HCT116 (cell line): ENCODE measurements at regions not wholly inside any gene's neighbourhood (a gene's known extent, or its start where the extent isn't known, plus 50 kb on each side); places are given as distances from the start of the nearest gene placed in this dataset.

Source experiments
- ATAC-seq: fragments of 200-7000 bp; cut with Tn5 transposase; 2 replicates; pipeline ENCODE4 v1.9.1; 2020; ENCODE audit warnings: mild to moderate bottlenecking, moderate library complexity
- BruUV-seq: library from RNA; stranded (reverse); fragments of 400-500 nt; replicated peaks from 2 replicates; lab custom pipeline; 2021; lab: Mats Ljungman, UMichigan
- CTCF ChIA-PET: fragments of 300-600 bp; sonication (Branson Sonifier 250); formaldehyde crosslinking; loops from one replicate; lab custom pipeline; 2021; ENCODE audit warnings: antibody characterized with exemption; lab: Charles Lee
- POLR2A ChIA-PET: fragments of 300-600, 350-600 bp; sonication (Branson Sonifier 250); formaldehyde crosslinking; loops from one replicate; lab custom pipeline; 2021; ENCODE audit warnings: antibody characterized with exemption; lab: Charles Lee
- RAD21 ChIA-PET, 2 experiments: fragments of 300-600 bp; sonication (Branson Sonifier 250); formaldehyde crosslinking; loops; one replicate each; lab custom pipeline; 2023; ENCODE audit warnings: low total read pairs in 2 of 2; ENCODE audit not compliant: uncharacterized antibody in 2 of 2, unreplicated experiment in 2 of 2, low non-redundant PET in 1 of 2; lab: Charles Lee
- DNase-seq: peaks from one replicate; pipeline ENCODE4 v3.0.0-alpha.2; 2010; ENCODE audit warnings: low read depth, low spot score
- H2AFZ ChIP-seq: fragments of 200-600 bp; shearing (Covaris generic), sonication (generic); 2 replicates; pipeline ENCODE4 v1.6.1; 2017; ENCODE audit warnings: low read depth, mixed run types, mixed read lengths, antibody characterized with exemption, low read length; ENCODE audit not compliant: poor library complexity, severe bottlenecking
- H3K27ac ChIP-seq: 2 replicates; pipeline ENCODE4 v1.5.1; 2012; ENCODE audit warnings: low read depth, low read length
- H3K27me3 ChIP-seq: fragments of 200-600 bp; sonication (generic); 2 replicates; pipeline ENCODE4 v1.6.1; 2016; ENCODE audit warnings: mixed run types, low read length, mixed read lengths; ENCODE audit not compliant: insufficient read depth
- H3K36me3 ChIP-seq, 2 experiments: fragments of 200-500 bp in 1 of 2; fragments of 200-600 bp in 1 of 2; sonication (Bioruptor generic) in 1 of 2; sonication (generic) in 1 of 2; 2 replicates each; pipeline versions ENCODE4 v1.5.1 to v1.6.1; 2014 to 2016; ENCODE audit warnings: low read length in 2 of 2, inconsistent platforms in 1 of 2, mixed read lengths in 1 of 2, mixed run types in 1 of 2; ENCODE audit not compliant: insufficient read depth in 2 of 2, control insufficient read depth in 1 of 2
- H3K4me1 ChIP-seq, 2 experiments: fragments of 200-600 bp in 1 of 2; sonication (generic) in 1 of 2; 2 replicates each; pipeline versions ENCODE4 v1.5.1 to v1.6.1; 2012 to 2017; ENCODE audit warnings: low read length in 2 of 2, inconsistent platforms in 1 of 2, mild to moderate bottlenecking in 1 of 2, mixed read lengths in 1 of 2, mixed run types in 1 of 2, moderate library complexity in 1 of 2; ENCODE audit not compliant: insufficient read depth in 2 of 2, control insufficient read depth in 1 of 2
- H3K4me2 ChIP-seq: fragments of 200-600 bp; sonication (generic); 2 replicates; pipeline ENCODE4 v1.6.1; 2017; ENCODE audit warnings: mixed run types, low read length, mixed read lengths
- H3K4me3 ChIP-seq, 2 experiments: fragments of 200-600 bp in 1 of 2; sonication (generic) in 1 of 2; replicated peaks in 1 of 2; 2 replicates each; pipeline ENCODE4 v1.5.1; 2011 to 2016; ENCODE audit warnings: low read length in 2 of 2, control low read depth in 1 of 2, low read depth in 1 of 2, mild to moderate bottlenecking in 1 of 2, mixed read lengths in 1 of 2, mixed run types in 1 of 2
- H3K79me2 ChIP-seq: fragments of 200-600 bp; sonication (generic); 2 replicates; pipeline ENCODE4 v1.6.1; 2017; ENCODE audit warnings: mild to moderate bottlenecking, mixed run types, low read length, moderate library complexity, mixed read lengths; ENCODE audit not compliant: insufficient read depth
- H3K9ac ChIP-seq: fragments of 200-600 bp; sonication (generic); 2 replicates; pipeline ENCODE4 v1.6.1; 2016; ENCODE audit warnings: low read length, mixed read lengths
- H3K9me2 ChIP-seq: fragments of 200-600 bp; sonication (generic), shearing (Covaris generic); 2 replicates; pipeline ENCODE4 v1.6.1; 2017; ENCODE audit warnings: mixed run types, mild to moderate bottlenecking, moderate library complexity; ENCODE audit not compliant: insufficient read depth
- H3K9me3 ChIP-seq, 2 experiments: fragments of 200-500 bp in 1 of 2; fragments of 200-600 bp in 1 of 2; sonication (Bioruptor generic) in 1 of 2; sonication (generic) in 1 of 2; 2 replicates each; pipeline ENCODE4 v1.6.1; 2014 to 2017; ENCODE audit warnings: low read length in 2 of 2, mixed read lengths in 2 of 2, inconsistent platforms in 1 of 2, low read depth in 1 of 2, mild to moderate bottlenecking in 1 of 2, mixed run types in 1 of 2, moderate library complexity in 1 of 2; ENCODE audit not compliant: control insufficient read depth in 1 of 2, insufficient read depth in 1 of 2
- H4K20me1 ChIP-seq: fragments of 200-600 bp; sonication (generic), shearing (Covaris generic); 2 replicates; pipeline ENCODE4 v1.6.1; 2017; ENCODE audit warnings: mixed run types, mild to moderate bottlenecking, moderate library complexity; ENCODE audit not compliant: insufficient read depth
- CBX3 ChIP-seq: IDR thresholded peaks from 2 replicates; pipeline ENCODE4 v1.6.1; 2012; ENCODE audit warnings: low read depth
- EGR1 ChIP-seq: IDR thresholded peaks from 2 replicates; pipeline ENCODE4 v1.6.1; 2012; ENCODE audit warnings: low read depth
- ELF1 ChIP-seq: IDR thresholded peaks from 2 replicates; pipeline ENCODE4 v1.6.1; 2012; ENCODE audit warnings: low read depth, borderline replicate concordance
- EZH2 ChIP-seq: fragments of 200-600 bp; sonication (generic); IDR thresholded peaks from 2 replicates; pipeline ENCODE4 v1.6.1; 2017; ENCODE audit warnings: antibody characterized with exemption, mixed run types
- FOSL1 ChIP-seq: IDR thresholded peaks from 2 replicates; pipeline ENCODE4 v1.6.1; 2012; ENCODE audit warnings: low read depth
- JUND ChIP-seq: IDR thresholded peaks from 2 replicates; pipeline ENCODE4 v1.6.1; 2012
- POLR2A ChIP-seq: IDR thresholded peaks from 2 replicates; pipeline ENCODE4 v1.7.0; 2011; ENCODE audit warnings: borderline replicate concordance; ENCODE audit not compliant: insufficient read depth, insufficient read length; ENCODE audit errors: extremely low read depth
- POLR2AphosphoS5 ChIP-seq: IDR thresholded peaks from 2 replicates; pipeline ENCODE4 v1.6.1; 2011; ENCODE audit warnings: mild to moderate bottlenecking, low read depth, low read length, moderate library complexity
- RAD21 ChIP-seq: IDR thresholded peaks from 2 replicates; pipeline ENCODE4 v1.6.1; 2012; ENCODE audit warnings: low read depth, mild to moderate bottlenecking
- SIN3A ChIP-seq: IDR thresholded peaks from 2 replicates; pipeline ENCODE4 v1.6.1; 2012; ENCODE audit warnings: low read depth
- SP1 ChIP-seq: IDR thresholded peaks from 2 replicates; pipeline ENCODE4 v1.6.1; 2012; ENCODE audit warnings: low read depth
- SRF ChIP-seq: IDR thresholded peaks from 2 replicates; pipeline ENCODE4 v1.6.1; 2012; ENCODE audit warnings: low read depth
- TCF7L2 ChIP-seq: IDR thresholded peaks from 2 replicates; pipeline ENCODE4 v1.7.0; 2011; ENCODE audit warnings: borderline replicate concordance, inconsistent platforms; ENCODE audit not compliant: insufficient read depth, insufficient read length; ENCODE audit errors: extremely low read depth
- YY1 ChIP-seq: IDR thresholded peaks from 2 replicates; pipeline ENCODE4 v1.6.1; 2011; ENCODE audit warnings: low read length, low read depth, moderate library complexity, mild to moderate bottlenecking; ENCODE audit not compliant: insufficient replicate concordance; ENCODE audit errors: extremely low read depth
- ZFX ChIP-seq: fragments of 450-650 bp; IDR thresholded peaks from 2 replicates; pipeline ENCODE4 v1.6.1; 2017
- ZNF274 ChIP-seq: fragments of 200-500 bp; sonication (Bioruptor generic); IDR thresholded peaks from 2 replicates; pipeline ENCODE4 v1.6.1; 2014; ENCODE audit warnings: mild to moderate bottlenecking, low read depth, low read length, inconsistent platforms
- intact Hi-C: fragments of 100-400 bp; cut with micrococcal nuclease; formaldehyde crosslinking; loops from 2 replicates; pipeline ENCODE4 v1.10.0; 2022
- TF ChIP-seq, protein P1 (sequence below), 3 experiments: fragments of 200-600 bp in 1 of 3; sonication (generic) in 1 of 3; IDR thresholded peaks in 2 of 3; conservative IDR thresholded peaks in 1 of 3; 2 replicates each; pipeline ENCODE4 v1.5.1; 2012 to 2017; ENCODE audit warnings: low read depth in 2 of 3, low read length in 2 of 3, antibody characterized with exemption in 1 of 3, borderline replicate concordance in 1 of 3, control low read depth in 1 of 3, mild to moderate bottlenecking in 1 of 3, mixed read lengths in 1 of 3, mixed run types in 1 of 3, moderate library complexity in 1 of 3; ENCODE audit not compliant: insufficient read depth in 1 of 3
- TF ChIP-seq, protein P2 (sequence below): IDR thresholded peaks from 2 replicates; pipeline ENCODE4 v1.6.1; 2012; ENCODE audit warnings: low read depth
- TF ChIP-seq, protein P3 (sequence below): IDR thresholded peaks from 2 replicates; pipeline ENCODE4 v1.6.1; 2011; ENCODE audit warnings: mild to moderate bottlenecking, low read length, moderate library complexity; ENCODE audit not compliant: insufficient replicate concordance; ENCODE audit errors: extremely low read depth
- TF ChIP-seq, protein P4 (sequence below): IDR thresholded peaks from 2 replicates; pipeline ENCODE4 v1.6.1; 2012

DNA sequence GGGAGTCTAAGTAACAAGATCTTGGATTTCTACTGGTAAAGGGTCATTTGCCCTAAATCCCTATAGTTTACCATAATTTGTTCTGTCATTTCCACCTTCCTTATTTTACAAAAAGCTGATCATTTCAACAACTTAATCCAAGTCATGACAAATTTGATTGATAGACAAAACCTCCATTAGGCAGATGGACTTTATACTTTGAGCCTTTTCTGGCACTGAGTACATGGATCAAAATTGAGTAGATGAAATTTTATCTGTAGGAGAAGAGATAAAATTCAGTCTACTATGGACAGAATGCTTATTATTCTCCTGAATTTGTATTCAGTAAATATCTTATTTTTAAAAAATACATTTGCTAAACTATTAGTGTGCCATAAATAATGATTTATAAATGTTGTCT is 62.6 kb upstream of the NRIP1 start:
- Histone ChIP-seq H3K9me3 (no peaks in the 10 kb centered on the region; a peak in 1 of 4 replicates), H4K20me1 (no peaks in the 10 kb centered on the region), H3K4me3 (no peak overlapping the region), H3K9ac (no peak overlapping the region), H3K4me2 (no peak overlapping the region), H3K9me2 (no peaks in the 10 kb centered on the region), H2AFZ (no peak overlapping the region), H3K36me3 (no peaks in the 10 kb centered on the region), H3K79me2 (no peaks in the 10 kb centered on the region), H3K27me3 (no peaks in the 10 kb centered on the region), H3K4me1 (no peaks in the 10 kb centered on the region), H3K27ac (no peak overlapping the region)
- ChIA-PET RAD21 (no interaction called here), CTCF (no interaction called here), POLR2A (no interaction called here)
- TF ChIP-seq CBX3 (no peak), SIN3A (no peak), POLR2A (no peak), YY1 (no peak), ZNF274 (no peak), TCF7L2 (no peak), EGR1 (no peak), EZH2 (no peak), SP1 (no peak), POLR2AphosphoS5 (no peak), JUND (no peak), SRF (no peak), ZFX (no peak), FOSL1 (no peak), ELF1 (no peak), RAD21 (no peak)
- TF ChIP-seq, protein P1, sequence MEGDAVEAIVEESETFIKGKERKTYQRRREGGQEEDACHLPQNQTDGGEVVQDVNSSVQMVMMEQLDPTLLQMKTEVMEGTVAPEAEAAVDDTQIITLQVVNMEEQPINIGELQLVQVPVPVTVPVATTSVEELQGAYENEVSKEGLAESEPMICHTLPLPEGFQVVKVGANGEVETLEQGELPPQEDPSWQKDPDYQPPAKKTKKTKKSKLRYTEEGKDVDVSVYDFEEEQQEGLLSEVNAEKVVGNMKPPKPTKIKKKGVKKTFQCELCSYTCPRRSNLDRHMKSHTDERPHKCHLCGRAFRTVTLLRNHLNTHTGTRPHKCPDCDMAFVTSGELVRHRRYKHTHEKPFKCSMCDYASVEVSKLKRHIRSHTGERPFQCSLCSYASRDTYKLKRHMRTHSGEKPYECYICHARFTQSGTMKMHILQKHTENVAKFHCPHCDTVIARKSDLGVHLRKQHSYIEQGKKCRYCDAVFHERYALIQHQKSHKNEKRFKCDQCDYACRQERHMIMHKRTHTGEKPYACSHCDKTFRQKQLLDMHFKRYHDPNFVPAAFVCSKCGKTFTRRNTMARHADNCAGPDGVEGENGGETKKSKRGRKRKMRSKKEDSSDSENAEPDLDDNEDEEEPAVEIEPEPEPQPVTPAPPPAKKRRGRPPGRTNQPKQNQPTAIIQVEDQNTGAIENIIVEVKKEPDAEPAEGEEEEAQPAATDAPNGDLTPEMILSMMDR (IDR thresholded peaks at IDR 0.05 in 2 of 3, conservative IDR thresholded peaks at IDR 0.05 in 1 of 3; ENCODE audit: borderline replicate concordance in 1 of 3, insufficient read depth in 1 of 3, low read depth in 2 of 3, low read length in 2 of 3) = no peak
- TF ChIP-seq, protein P2, sequence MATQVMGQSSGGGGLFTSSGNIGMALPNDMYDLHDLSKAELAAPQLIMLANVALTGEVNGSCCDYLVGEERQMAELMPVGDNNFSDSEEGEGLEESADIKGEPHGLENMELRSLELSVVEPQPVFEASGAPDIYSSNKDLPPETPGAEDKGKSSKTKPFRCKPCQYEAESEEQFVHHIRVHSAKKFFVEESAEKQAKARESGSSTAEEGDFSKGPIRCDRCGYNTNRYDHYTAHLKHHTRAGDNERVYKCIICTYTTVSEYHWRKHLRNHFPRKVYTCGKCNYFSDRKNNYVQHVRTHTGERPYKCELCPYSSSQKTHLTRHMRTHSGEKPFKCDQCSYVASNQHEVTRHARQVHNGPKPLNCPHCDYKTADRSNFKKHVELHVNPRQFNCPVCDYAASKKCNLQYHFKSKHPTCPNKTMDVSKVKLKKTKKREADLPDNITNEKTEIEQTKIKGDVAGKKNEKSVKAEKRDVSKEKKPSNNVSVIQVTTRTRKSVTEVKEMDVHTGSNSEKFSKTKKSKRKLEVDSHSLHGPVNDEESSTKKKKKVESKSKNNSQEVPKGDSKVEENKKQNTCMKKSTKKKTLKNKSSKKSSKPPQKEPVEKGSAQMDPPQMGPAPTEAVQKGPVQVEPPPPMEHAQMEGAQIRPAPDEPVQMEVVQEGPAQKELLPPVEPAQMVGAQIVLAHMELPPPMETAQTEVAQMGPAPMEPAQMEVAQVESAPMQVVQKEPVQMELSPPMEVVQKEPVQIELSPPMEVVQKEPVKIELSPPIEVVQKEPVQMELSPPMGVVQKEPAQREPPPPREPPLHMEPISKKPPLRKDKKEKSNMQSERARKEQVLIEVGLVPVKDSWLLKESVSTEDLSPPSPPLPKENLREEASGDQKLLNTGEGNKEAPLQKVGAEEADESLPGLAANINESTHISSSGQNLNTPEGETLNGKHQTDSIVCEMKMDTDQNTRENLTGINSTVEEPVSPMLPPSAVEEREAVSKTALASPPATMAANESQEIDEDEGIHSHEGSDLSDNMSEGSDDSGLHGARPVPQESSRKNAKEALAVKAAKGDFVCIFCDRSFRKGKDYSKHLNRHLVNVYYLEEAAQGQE = no peak
- TF ChIP-seq, protein P3, sequence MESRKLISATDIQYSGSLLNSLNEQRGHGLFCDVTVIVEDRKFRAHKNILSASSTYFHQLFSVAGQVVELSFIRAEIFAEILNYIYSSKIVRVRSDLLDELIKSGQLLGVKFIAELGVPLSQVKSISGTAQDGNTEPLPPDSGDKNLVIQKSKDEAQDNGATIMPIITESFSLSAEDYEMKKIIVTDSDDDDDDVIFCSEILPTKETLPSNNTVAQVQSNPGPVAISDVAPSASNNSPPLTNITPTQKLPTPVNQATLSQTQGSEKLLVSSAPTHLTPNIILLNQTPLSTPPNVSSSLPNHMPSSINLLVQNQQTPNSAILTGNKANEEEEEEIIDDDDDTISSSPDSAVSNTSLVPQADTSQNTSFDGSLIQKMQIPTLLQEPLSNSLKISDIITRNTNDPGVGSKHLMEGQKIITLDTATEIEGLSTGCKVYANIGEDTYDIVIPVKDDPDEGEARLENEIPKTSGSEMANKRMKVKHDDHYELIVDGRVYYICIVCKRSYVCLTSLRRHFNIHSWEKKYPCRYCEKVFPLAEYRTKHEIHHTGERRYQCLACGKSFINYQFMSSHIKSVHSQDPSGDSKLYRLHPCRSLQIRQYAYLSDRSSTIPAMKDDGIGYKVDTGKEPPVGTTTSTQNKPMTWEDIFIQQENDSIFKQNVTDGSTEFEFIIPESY = no peak
- TF ChIP-seq, protein P4, sequence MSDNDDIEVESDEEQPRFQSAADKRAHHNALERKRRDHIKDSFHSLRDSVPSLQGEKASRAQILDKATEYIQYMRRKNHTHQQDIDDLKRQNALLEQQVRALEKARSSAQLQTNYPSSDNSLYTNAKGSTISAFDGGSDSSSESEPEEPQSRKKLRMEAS = no peak
- ATAC-seq (no peak), DNase-seq (no peak)
- no TSS peak for BruUV-seq
- intact Hi-C loops = no loop called here
